ENCODE measurements at regions not wholly inside any gene's neighbourhood (a gene's known extent, or its start where the extent isn't known, plus 50 kb on each side); places are given as distances from the start of the nearest gene placed in this dataset.

GRCh38 chr5:165858118-165858517 lies 2352.7 kb downstream of the MAT2B start:
- TF ChIP-seq, protein P1, sequence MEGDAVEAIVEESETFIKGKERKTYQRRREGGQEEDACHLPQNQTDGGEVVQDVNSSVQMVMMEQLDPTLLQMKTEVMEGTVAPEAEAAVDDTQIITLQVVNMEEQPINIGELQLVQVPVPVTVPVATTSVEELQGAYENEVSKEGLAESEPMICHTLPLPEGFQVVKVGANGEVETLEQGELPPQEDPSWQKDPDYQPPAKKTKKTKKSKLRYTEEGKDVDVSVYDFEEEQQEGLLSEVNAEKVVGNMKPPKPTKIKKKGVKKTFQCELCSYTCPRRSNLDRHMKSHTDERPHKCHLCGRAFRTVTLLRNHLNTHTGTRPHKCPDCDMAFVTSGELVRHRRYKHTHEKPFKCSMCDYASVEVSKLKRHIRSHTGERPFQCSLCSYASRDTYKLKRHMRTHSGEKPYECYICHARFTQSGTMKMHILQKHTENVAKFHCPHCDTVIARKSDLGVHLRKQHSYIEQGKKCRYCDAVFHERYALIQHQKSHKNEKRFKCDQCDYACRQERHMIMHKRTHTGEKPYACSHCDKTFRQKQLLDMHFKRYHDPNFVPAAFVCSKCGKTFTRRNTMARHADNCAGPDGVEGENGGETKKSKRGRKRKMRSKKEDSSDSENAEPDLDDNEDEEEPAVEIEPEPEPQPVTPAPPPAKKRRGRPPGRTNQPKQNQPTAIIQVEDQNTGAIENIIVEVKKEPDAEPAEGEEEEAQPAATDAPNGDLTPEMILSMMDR (IDR thresholded peaks at IDR 0.05; ENCODE audit: unreplicated experiment) = no peak
- intact Hi-C loops (cut with micrococcal nuclease) = no loop called here
- BruUV-seq (replicated peaks) = no TSS peak
- no peak overlapping the region for H3K27ac Mint-ChIP-seq (ENCODE audit: low read depth, unreplicated experiment)
- H3K36me3 Mint-ChIP-seq (ENCODE audit: insufficient read depth, unreplicated experiment) = no peaks in the 10 kb centered on the region
- ChIA-PET CTCF (interaction anchor here (0.7 kb wide), 1 partner anchor 156 kb away, joined by 3 read pairs; no protein-coding TSS in a partner anchor), POLR2A (no interaction called here)
- peaks cover 7% of the 10 kb centered on the region for H3K9me3 Mint-ChIP-seq (ENCODE audit: unreplicated experiment)
- no peak overlapping the region for H3K4me3 Mint-ChIP-seq (ENCODE audit: unreplicated experiment)
- H3K27me3 Mint-ChIP-seq (ENCODE audit: insufficient read depth, unreplicated experiment) = no peaks in the 10 kb centered on the region
- no peaks in the 10 kb centered on the region for H3K4me1 Mint-ChIP-seq (ENCODE audit: insufficient read depth, unreplicated experiment)
- DNase-seq (ENCODE audit: unreplicated experiment) = no peak

GRCh38 chr5:165859251-165859650 lies 2353.8 kb downstream of the MAT2B start:
- DNase-seq (ENCODE audit: unreplicated experiment) = no peak
- Mint-ChIP-seq H3K9me3 (ENCODE audit: unreplicated experiment) (peaks cover under 1% of the 10 kb centered on the region), H3K4me1 (ENCODE audit: insufficient read depth, unreplicated experiment) (no peaks in the 10 kb centered on the region), H3K27ac (ENCODE audit: low read depth, unreplicated experiment) (no peak overlapping the region), H3K27me3 (ENCODE audit: insufficient read depth, unreplicated experiment) (no peaks in the 10 kb centered on the region), H3K4me3 (ENCODE audit: unreplicated experiment) (no peak overlapping the region), H3K36me3 (ENCODE audit: insufficient read depth, unreplicated experiment) (no peaks in the 10 kb centered on the region)
- no TSS peak for BruUV-seq (replicated peaks)
- TF ChIP-seq, protein P1 (IDR thresholded peaks at IDR 0.05; ENCODE audit: unreplicated experiment) = no peak
- POLR2A ChIA-PET = no interaction called here
- CTCF ChIA-PET = no interaction called here
- intact Hi-C loops (cut with micrococcal nuclease) = no loop called here

DNA sequence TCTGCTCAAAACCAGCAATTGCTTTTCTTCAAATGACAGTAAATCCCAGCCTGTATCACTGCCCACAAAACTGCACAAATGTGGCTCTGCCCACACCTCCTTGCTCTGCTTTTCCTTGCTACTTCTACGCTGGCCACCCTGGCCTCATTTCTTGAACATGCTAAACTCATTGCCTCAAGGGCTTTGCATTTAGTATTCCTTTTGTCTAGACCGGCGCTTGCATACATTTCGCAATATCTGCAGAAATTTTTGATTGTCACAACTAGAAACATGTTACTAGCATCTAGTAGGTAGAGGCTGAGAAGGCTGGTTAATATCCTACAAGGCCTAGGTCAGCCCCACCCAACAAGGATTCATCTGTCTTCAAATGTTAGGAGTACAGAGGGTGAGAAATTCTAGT lies 2357.8 kb downstream of the MAT2B start:
- TF ChIP-seq, protein P1 (IDR thresholded peaks at IDR 0.05; ENCODE audit: unreplicated experiment) = no peak
- CTCF ChIA-PET = no interaction called here

DNA sequence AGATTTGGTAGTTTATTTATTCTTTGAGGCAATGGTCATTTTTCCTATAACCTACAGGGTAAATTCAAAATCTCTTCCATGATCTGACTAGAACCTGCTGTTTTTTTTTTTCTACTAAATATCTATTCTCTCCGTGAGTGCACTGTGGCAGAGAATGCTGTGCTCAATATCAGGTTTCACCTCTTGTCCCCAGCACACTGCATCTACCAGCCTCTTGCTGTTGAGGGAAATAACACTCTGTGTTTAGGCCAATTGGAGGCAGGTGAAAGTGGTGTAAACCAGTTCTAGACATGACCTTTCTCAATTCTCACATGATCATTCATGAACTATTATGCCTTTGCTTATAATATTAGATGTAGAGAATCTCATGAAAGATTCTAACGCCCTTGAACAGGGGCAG lies 2365.9 kb downstream of the MAT2B start:
- TF ChIP-seq, protein P1 (IDR thresholded peaks at IDR 0.05; ENCODE audit: unreplicated experiment) = no peak

More for the DNA sequence above, 2357.8 kb downstream of the MAT2B start:
- Mint-ChIP-seq H3K4me3 (ENCODE audit: unreplicated experiment) (no peak overlapping the region), H3K36me3 (ENCODE audit: insufficient read depth, unreplicated experiment) (no peaks in the 10 kb centered on the region), H3K4me1 (ENCODE audit: insufficient read depth, unreplicated experiment) (no peaks in the 10 kb centered on the region), H3K27ac (ENCODE audit: low read depth, unreplicated experiment) (no peak overlapping the region), H3K9me3 (ENCODE audit: unreplicated experiment) (no peaks in the 10 kb centered on the region), H3K27me3 (ENCODE audit: insufficient read depth, unreplicated experiment) (no peaks in the 10 kb centered on the region)
- POLR2A ChIA-PET = interaction anchor here (0.6 kb wide), 1 partner anchor 88 kb away, joined by 3 read pairs; no protein-coding TSS in a partner anchor
- intact Hi-C loops (cut with micrococcal nuclease) = no loop called here
- no TSS peak for BruUV-seq (replicated peaks)
- DNase-seq (ENCODE audit: unreplicated experiment) = no peak

More for the DNA sequence above, 2365.9 kb downstream of the MAT2B start:
- POLR2A ChIA-PET = interaction anchor here (0.6 to 0.7 kb wide), 2 partner anchors 42 to 297 kb away, joined by 3 to 4 read pairs; no protein-coding TSS in a partner anchor
- Mint-ChIP-seq H3K4me3 (ENCODE audit: unreplicated experiment) (no peak overlapping the region), H3K36me3 (ENCODE audit: insufficient read depth, unreplicated experiment) (no peaks in the 10 kb centered on the region), H3K9me3 (ENCODE audit: unreplicated experiment) (no peaks in the 10 kb centered on the region), H3K4me1 (ENCODE audit: insufficient read depth, unreplicated experiment) (no peaks in the 10 kb centered on the region), H3K27me3 (ENCODE audit: insufficient read depth, unreplicated experiment) (no peaks in the 10 kb centered on the region), H3K27ac (ENCODE audit: low read depth, unreplicated experiment) (no peak overlapping the region)
- no peak for DNase-seq (ENCODE audit: unreplicated experiment)
- no TSS peak for BruUV-seq (replicated peaks)
- CTCF ChIA-PET = interaction anchor here (0.6 to 0.7 kb wide), 2 partner anchors 133 to 240 kb away, joined by 3 to 4 read pairs; no protein-coding TSS in a partner anchor
- intact Hi-C loops (cut with micrococcal nuclease) = no loop called here

All from MCF 10A (cell line).